ENCODE measurements at regions not wholly inside any gene's neighbourhood (a gene's known extent, or its start where the extent isn't known, plus 50 kb on each side); places are given as distances from the start of the nearest gene placed in this dataset.

GRCh38 chr13:74825152-74825937 lies 656.6 kb downstream of the TBC1D4 start:
- Histone ChIP-seq H2AFZ (ENCODE audit: low read depth, low read length) (no peak overlapping the region), H3K79me2 (ENCODE audit: control insufficient read depth, insufficient read depth, low read length) (no peaks in the 10 kb centered on the region), H3K36me3 (ENCODE audit: control insufficient read depth, insufficient read depth, low read length) (no peaks in the 10 kb centered on the region), H3K9me3 (replicated peaks; ENCODE audit: control insufficient read depth, insufficient read depth, low read depth, low read length) (no peaks in the 10 kb centered on the region), H3K27me3 (ENCODE audit: control insufficient read depth in 2 of 2, insufficient read depth in 2 of 2, low read length in 2 of 2) (no peaks in the 10 kb centered on the region), H4K20me1 (replicated peaks; ENCODE audit: control insufficient read depth, insufficient read depth, low read length) (no peaks in the 10 kb centered on the region), H3K4me1 (replicated peaks in 1 of 2; ENCODE audit: control insufficient read depth in 2 of 2, insufficient read depth in 2 of 2, low read length in 2 of 2) (no peaks in the 10 kb centered on the region), H3K4me2 (ENCODE audit: insufficient read depth, low read length) (no peak overlapping the region), H3K9me1 (ENCODE audit: control insufficient read depth, insufficient read depth, low read length) (no peaks in the 10 kb centered on the region), H3K4me3 (no peak overlapping the region), H3K27ac (ENCODE audit: extremely low read depth, low read depth, low read length) (no peak overlapping the region), H3K9ac (ENCODE audit: insufficient read depth in 1 of 2, low read depth in 2 of 2, low read length in 2 of 2) (no peak overlapping the region)
- ATAC-seq (no peak), DNase-seq (ENCODE audit: extremely low read depth in 1 of 4, low spot score in 3 of 4) (no peak), FAIRE-seq (no peak)
- intact Hi-C loops (cut with micrococcal nuclease): no loop called here
- WGBS (ENCODE audit: insufficient coverage, low coverage, missing lambda C conversion rate): 11% methylated on average over 2 of the region's 2 CpGs
- TF ChIP-seq ARID2 (IDR thresholded peaks at IDR 0.05) (no peak), GMEB1 (CRISPR knock-in tag; IDR thresholded peaks at IDR 0.05) (no peak), ZNF239 (CRISPR knock-in tag; IDR thresholded peaks at IDR 0.05) (no peak), SRSF7 (optimal IDR thresholded peaks at IDR 0.05; ENCODE audit: low read depth, low read length) (no peak), HDAC3 (IDR thresholded peaks at IDR 0.05; ENCODE audit: borderline replicate concordance, partially characterized antibody) (no peak), ETV6 (IDR thresholded peaks at IDR 0.05; ENCODE audit: borderline replicate concordance in 1 of 2, low read depth in 2 of 2, low read length in 1 of 2) (no peak), ETV6 (CRISPR knock-in tag; IDR thresholded peaks at IDR 0.05; ENCODE audit: borderline replicate concordance) (no peak), HNRNPLL (IDR thresholded peaks at IDR 0.05; ENCODE audit: low read depth, low read length, poor library complexity, severe bottlenecking) (no peak)
- BruUV-seq (replicated peaks): no TSS peak
- in situ Hi-C loops (cut with MboI): no loop called here
- POLR2A ChIA-PET: no interaction called here
- CTCF ChIA-PET (ENCODE audit: low intra/inter-chr PET ratio): no interaction called here

Data from K562 (cell line).